ENCODE measurements at regions not wholly inside any gene's neighbourhood (a gene's known extent, or its start where the extent isn't known, plus 50 kb on each side); places are given as distances from the start of the nearest gene placed in this dataset.

- TF ChIP-seq ZNF274 (IDR thresholded peaks at IDR 0.05; ENCODE audit: low read depth, low read length) (no peak), YY1 (IDR thresholded peaks at IDR 0.05; ENCODE audit: insufficient read depth, insufficient read length) (no peak)
Observed at GRCh38 chr6:150668900-150669302, 69.2 kb downstream of the PLEKHG1 start.
